ENCODE measurements at regions not wholly inside any gene's neighbourhood (a gene's known extent, or its start where the extent isn't known, plus 50 kb on each side); places are given as distances from the start of the nearest gene placed in this dataset.

DNA sequence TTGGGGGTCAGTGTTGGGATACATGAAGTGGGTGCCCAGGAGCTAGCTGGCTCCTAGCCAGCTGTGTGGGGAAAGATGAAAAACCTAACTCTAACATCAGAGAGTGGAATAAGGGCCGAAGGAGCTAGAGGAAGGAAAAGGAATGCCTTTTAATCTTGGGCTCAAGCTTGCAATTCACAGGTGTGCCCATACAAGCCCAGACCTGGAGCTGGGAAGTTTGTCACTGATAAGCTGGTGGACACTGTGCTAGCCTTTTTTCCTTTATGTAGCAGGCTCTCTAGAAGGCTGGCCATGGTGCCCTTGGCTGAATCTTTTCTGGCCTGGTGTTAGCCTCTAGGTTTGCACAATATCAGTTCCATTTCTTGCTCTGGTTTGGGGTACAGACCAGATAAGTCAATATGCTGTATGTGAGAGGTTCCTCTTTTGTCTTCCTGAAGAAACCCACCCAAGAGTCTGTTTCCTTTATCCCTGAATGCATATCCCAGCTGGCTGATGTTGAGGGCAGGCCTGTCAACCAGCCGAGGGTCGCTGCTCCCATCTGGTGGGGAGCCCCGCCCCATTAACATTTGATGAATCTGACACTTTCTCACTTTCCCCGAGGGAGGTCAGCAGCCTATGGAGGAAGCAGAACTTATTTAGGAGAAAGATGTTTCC is 92.4 kb upstream of the CXCL14 start:
- CTCF ChIA-PET, result interaction anchor here (1.2 kb wide), 1 partner anchor 105 kb away, joined by 3 read pairs; no protein-coding TSS in a partner anchor
- H4K20me1 ChIP-seq (ENCODE audit: insufficient read depth), result no peaks in the 10 kb centered on the region
- no peak overlapping the region for H3K9ac ChIP-seq
- no peak overlapping the region for H2AFZ ChIP-seq (ENCODE audit: low read depth)
- no peaks in the 10 kb centered on the region for H3K9me3 ChIP-seq
- POLR2A ChIA-PET, result no interaction called here
- no peaks in the 10 kb centered on the region for H3K4me1 ChIP-seq (ENCODE audit: control insufficient read depth in 1 of 2, insufficient read depth in 2 of 2, low read depth in 1 of 2, low read length in 1 of 2)
- DNase-seq, result no peak
- no peak overlapping the region for H3K4me3 ChIP-seq (ENCODE audit: low read depth in 2 of 2, low read length in 1 of 2)
- H3F3A ChIP-seq (replicated peaks; ENCODE audit: insufficient read depth), result no peaks in the 10 kb centered on the region
- no peaks in the 10 kb centered on the region for H3K79me2 ChIP-seq (ENCODE audit: insufficient read depth)
- no peak overlapping the region for H3K27ac ChIP-seq (ENCODE audit: low read depth in 2 of 2, low read length in 1 of 2)
- H3K4me2 ChIP-seq, result no peak overlapping the region
- WGBS (ENCODE audit: low lambda C conversion rate), result 29% methylated on average over 5 of the region's 5 CpGs
- TF ChIP-seq TEAD4 (IDR thresholded peaks at IDR 0.05; ENCODE audit: borderline replicate concordance, insufficient read depth), result no peak
- no peaks in the 10 kb centered on the region for H3K36me3 ChIP-seq (replicated peaks in 1 of 2; ENCODE audit: control insufficient read depth in 1 of 2, insufficient read depth in 2 of 2, low read length in 1 of 2)
- no peaks in the 10 kb centered on the region for H3K27me3 ChIP-seq (ENCODE audit: insufficient read depth)
- H3K9me2 ChIP-seq, result no peaks in the 10 kb centered on the region

DNA sequence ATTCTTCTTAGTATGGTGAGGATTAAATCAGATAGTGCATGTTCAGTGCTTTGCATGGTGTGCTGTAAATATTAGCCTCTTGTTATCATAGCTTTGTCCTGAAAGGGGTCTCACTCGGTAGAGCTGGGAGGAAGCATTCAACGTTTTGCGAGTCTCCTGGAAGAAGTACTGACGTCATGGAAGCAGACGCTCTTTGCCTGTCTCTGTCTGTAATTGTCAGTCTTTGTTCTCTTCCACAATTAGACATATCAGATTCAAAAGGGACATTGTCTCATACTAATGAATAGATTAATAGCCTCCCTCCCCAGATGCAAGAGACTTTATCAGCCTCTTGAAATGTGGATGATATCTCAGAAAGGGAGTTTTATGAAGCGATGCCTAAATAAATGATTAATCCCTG is 91.8 kb upstream of the CXCL14 start:
- Histone ChIP-seq H3K27ac (ENCODE audit: low read depth in 2 of 2, low read length in 1 of 2) (no peak overlapping the region), H3K27me3 (ENCODE audit: insufficient read depth) (no peaks in the 10 kb centered on the region), H4K20me1 (ENCODE audit: insufficient read depth) (no peaks in the 10 kb centered on the region), H2AFZ (ENCODE audit: low read depth) (no peak overlapping the region), H3K9me3 (no peaks in the 10 kb centered on the region), H3K9ac (no peak overlapping the region), H3K9me2 (no peaks in the 10 kb centered on the region), H3K36me3 (replicated peaks in 1 of 2; ENCODE audit: control insufficient read depth in 1 of 2, insufficient read depth in 2 of 2, low read length in 1 of 2) (no peaks in the 10 kb centered on the region), H3K4me1 (ENCODE audit: control insufficient read depth in 1 of 2, insufficient read depth in 2 of 2, low read depth in 1 of 2, low read length in 1 of 2) (no peaks in the 10 kb centered on the region), H3K4me2 (no peak overlapping the region), H3K4me3 (ENCODE audit: low read depth in 2 of 2, low read length in 1 of 2) (no peak overlapping the region), H3K79me2 (ENCODE audit: insufficient read depth) (no peaks in the 10 kb centered on the region), H3F3A (replicated peaks; ENCODE audit: insufficient read depth) (no peaks in the 10 kb centered on the region)
- POLR2A ChIA-PET, result no interaction called here
- TF ChIP-seq EP300 (IDR thresholded peaks at IDR 0.05; ENCODE audit: borderline replicate concordance in 1 of 2, low read depth in 1 of 2, low read length in 1 of 2), result no peak
- TF ChIP-seq, protein P1, sequence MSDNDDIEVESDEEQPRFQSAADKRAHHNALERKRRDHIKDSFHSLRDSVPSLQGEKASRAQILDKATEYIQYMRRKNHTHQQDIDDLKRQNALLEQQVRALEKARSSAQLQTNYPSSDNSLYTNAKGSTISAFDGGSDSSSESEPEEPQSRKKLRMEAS (IDR thresholded peaks at IDR 0.05; ENCODE audit: low read depth), result no peak
- TF ChIP-seq, protein P2, sequence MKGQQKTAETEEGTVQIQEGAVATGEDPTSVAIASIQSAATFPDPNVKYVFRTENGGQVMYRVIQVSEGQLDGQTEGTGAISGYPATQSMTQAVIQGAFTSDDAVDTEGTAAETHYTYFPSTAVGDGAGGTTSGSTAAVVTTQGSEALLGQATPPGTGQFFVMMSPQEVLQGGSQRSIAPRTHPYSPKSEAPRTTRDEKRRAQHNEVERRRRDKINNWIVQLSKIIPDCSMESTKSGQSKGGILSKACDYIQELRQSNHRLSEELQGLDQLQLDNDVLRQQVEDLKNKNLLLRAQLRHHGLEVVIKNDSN (IDR thresholded peaks at IDR 0.05; ENCODE audit: borderline replicate concordance, low read depth), result no peak
- TF ChIP-seq, protein P3, sequence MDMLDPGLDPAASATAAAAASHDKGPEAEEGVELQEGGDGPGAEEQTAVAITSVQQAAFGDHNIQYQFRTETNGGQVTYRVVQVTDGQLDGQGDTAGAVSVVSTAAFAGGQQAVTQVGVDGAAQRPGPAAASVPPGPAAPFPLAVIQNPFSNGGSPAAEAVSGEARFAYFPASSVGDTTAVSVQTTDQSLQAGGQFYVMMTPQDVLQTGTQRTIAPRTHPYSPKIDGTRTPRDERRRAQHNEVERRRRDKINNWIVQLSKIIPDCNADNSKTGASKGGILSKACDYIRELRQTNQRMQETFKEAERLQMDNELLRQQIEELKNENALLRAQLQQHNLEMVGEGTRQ (IDR thresholded peaks at IDR 0.05; ENCODE audit: borderline replicate concordance, low read depth, low read length), result no peak
- no peak for TF ChIP-seq FOXM1 (IDR thresholded peaks at IDR 0.05; ENCODE audit: low read depth)
- no peak for TF ChIP-seq JUND (IDR thresholded peaks at IDR 0.05)
- TF ChIP-seq, protein P4, sequence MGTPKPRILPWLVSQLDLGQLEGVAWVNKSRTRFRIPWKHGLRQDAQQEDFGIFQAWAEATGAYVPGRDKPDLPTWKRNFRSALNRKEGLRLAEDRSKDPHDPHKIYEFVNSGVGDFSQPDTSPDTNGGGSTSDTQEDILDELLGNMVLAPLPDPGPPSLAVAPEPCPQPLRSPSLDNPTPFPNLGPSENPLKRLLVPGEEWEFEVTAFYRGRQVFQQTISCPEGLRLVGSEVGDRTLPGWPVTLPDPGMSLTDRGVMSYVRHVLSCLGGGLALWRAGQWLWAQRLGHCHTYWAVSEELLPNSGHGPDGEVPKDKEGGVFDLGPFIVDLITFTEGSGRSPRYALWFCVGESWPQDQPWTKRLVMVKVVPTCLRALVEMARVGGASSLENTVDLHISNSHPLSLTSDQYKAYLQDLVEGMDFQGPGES (IDR thresholded peaks at IDR 0.05; ENCODE audit: low read depth, low read length), result no peak
- no peak for TF ChIP-seq TEAD4 (IDR thresholded peaks at IDR 0.05; ENCODE audit: borderline replicate concordance, insufficient read depth)
- TF ChIP-seq RXRA (IDR thresholded peaks at IDR 0.05; ENCODE audit: borderline replicate concordance, low read depth), result no peak
- TF ChIP-seq RCOR1 (IDR thresholded peaks at IDR 0.05; ENCODE audit: low read length), result no peak
- no peak for TF ChIP-seq MXI1 (IDR thresholded peaks at IDR 0.05; ENCODE audit: low read depth, low read length)
- TF ChIP-seq GATA2 (CRISPR knock-in tag; IDR thresholded peaks at IDR 0.05), result no peak
- no peak for TF ChIP-seq SIN3A (IDR thresholded peaks at IDR 0.05; ENCODE audit: borderline replicate concordance, low read depth, low read length)
- no peak for TF ChIP-seq GABPA (IDR thresholded peaks at IDR 0.05; ENCODE audit: low read depth)
- no peak for TF ChIP-seq CHD2 (IDR thresholded peaks at IDR 0.05; ENCODE audit: low read length, partially characterized antibody)
- no peak for TF ChIP-seq RAD21 (IDR thresholded peaks at IDR 0.05; ENCODE audit: low read length)
- TF ChIP-seq TCF12 (IDR thresholded peaks at IDR 0.05), result no peak
- TF ChIP-seq, protein P5, sequence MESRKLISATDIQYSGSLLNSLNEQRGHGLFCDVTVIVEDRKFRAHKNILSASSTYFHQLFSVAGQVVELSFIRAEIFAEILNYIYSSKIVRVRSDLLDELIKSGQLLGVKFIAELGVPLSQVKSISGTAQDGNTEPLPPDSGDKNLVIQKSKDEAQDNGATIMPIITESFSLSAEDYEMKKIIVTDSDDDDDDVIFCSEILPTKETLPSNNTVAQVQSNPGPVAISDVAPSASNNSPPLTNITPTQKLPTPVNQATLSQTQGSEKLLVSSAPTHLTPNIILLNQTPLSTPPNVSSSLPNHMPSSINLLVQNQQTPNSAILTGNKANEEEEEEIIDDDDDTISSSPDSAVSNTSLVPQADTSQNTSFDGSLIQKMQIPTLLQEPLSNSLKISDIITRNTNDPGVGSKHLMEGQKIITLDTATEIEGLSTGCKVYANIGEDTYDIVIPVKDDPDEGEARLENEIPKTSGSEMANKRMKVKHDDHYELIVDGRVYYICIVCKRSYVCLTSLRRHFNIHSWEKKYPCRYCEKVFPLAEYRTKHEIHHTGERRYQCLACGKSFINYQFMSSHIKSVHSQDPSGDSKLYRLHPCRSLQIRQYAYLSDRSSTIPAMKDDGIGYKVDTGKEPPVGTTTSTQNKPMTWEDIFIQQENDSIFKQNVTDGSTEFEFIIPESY (IDR thresholded peaks at IDR 0.05; ENCODE audit: borderline replicate concordance, low read depth), result no peak
- no peak for TF ChIP-seq FOXJ3 (CRISPR knock-in tag; IDR thresholded peaks at IDR 0.05)
- TF ChIP-seq FOSL2 (IDR thresholded peaks at IDR 0.05; ENCODE audit: borderline replicate concordance, low read depth), result no peak
- CTCF ChIA-PET, result interaction anchor here (1.2 kb wide), 1 partner anchor 105 kb away, joined by 3 read pairs; no protein-coding TSS in a partner anchor
- WGBS (ENCODE audit: low lambda C conversion rate), result 11% methylated on average over 6 of the region's 6 CpGs
- no peak for DNase-seq
